Brain microvascular endothelial cell (primary cell): ENCODE measurements at regions not wholly inside any gene's neighbourhood (a gene's known extent, or its start where the extent isn't known, plus 50 kb on each side); places are given as distances from the start of the nearest gene placed in this dataset.

Experiments
- DNase-seq: peaks from one replicate; pipeline ENCODE4 v3.0.0-alpha.2; 2020
- H3K27ac ChIP-seq: fragments of 250-450 bp; sonication (Bioruptor Pico); 2 replicates; pipeline ENCODE4 v1.5.1; 2020; ENCODE audit warnings: mild to moderate bottlenecking, moderate library complexity
- H3K27me3 ChIP-seq: fragments of 250-450 bp; sonication (Bioruptor Pico); replicated peaks from 2 replicates; pipeline ENCODE4 v1.5.1; 2020; ENCODE audit warnings: mild to moderate bottlenecking
- H3K36me3 ChIP-seq: fragments of 250-450 bp; sonication (Bioruptor Pico); replicated peaks from 2 replicates; pipeline ENCODE4 v1.5.1; 2020; ENCODE audit warnings: mild to moderate bottlenecking
- H3K4me3 ChIP-seq: 2 replicates; pipeline ENCODE4 v1.5.1; 2011; ENCODE audit warnings: low read depth, mild to moderate bottlenecking, control low read depth, low read length, moderate library complexity
- CTCF ChIP-seq: IDR thresholded peaks from 2 replicates; pipeline ENCODE4 v1.5.1; 2011; ENCODE audit warnings: low read depth, mild to moderate bottlenecking, moderate library complexity, low read length, control low read depth, inconsistent platforms; ENCODE audit errors: missing control alignments
- in situ Hi-C: cut with HindIII; loops from 2 replicates; pipeline ENCODE4 v1.10.0; 2017; ENCODE audit warnings: low sequenced_read_pairs, low pct_ligation_motif_present

GRCh38 chrX:39830414-39830813 lies 267.3 kb downstream of the BCOR start:
- in situ Hi-C loops, result no loop called here

GRCh38 chrX:39832211-39832610 lies 265.5 kb downstream of the BCOR start:
- Histone ChIP-seq H3K36me3 (no peaks in the 10 kb centered on the region), H3K27ac (no peak overlapping the region), H3K27me3 (no peaks in the 10 kb centered on the region), H3K4me3 (no peak overlapping the region)
- in situ Hi-C loops, result no loop called here
- TF ChIP-seq CTCF, result no peak
- no peak for DNase-seq

More at GRCh38 chrX:39830414-39830813, 267.3 kb downstream of the BCOR start:
- TF ChIP-seq CTCF, result no peak
- Histone ChIP-seq H3K27me3 (no peaks in the 10 kb centered on the region), H3K4me3 (no peak overlapping the region), H3K27ac (no peak overlapping the region), H3K36me3 (no peaks in the 10 kb centered on the region)
- DNase-seq, result no peak

GRCh38 chrX:39834600-39834999 lies 263.2 kb downstream of the BCOR start:
- no peak for TF ChIP-seq CTCF
- in situ Hi-C loops, result no loop called here
- Histone ChIP-seq H3K27me3 (no peaks in the 10 kb centered on the region), H3K27ac (no peak overlapping the region), H3K4me3 (no peak overlapping the region), H3K36me3 (no peaks in the 10 kb centered on the region)
- no peak for DNase-seq

GRCh38 chrX:39835241-39835640 lies 262.5 kb downstream of the BCOR start:
- in situ Hi-C loops, result no loop called here
- TF ChIP-seq CTCF, result no peak

GRCh38 chrX:39835776-39836175 lies 262.0 kb downstream of the BCOR start:
- no peak for DNase-seq
- no peak for TF ChIP-seq CTCF
- in situ Hi-C loops, result no loop called here
- Histone ChIP-seq H3K27ac (no peak overlapping the region), H3K4me3 (no peak overlapping the region), H3K36me3 (no peaks in the 10 kb centered on the region), H3K27me3 (no peaks in the 10 kb centered on the region)

More at GRCh38 chrX:39835241-39835640, 262.5 kb downstream of the BCOR start:
- no peaks in the 10 kb centered on the region for H3K27me3 ChIP-seq
- no peak for DNase-seq
- H3K36me3 ChIP-seq, result no peaks in the 10 kb centered on the region
- H3K4me3 ChIP-seq, result no peak overlapping the region
- H3K27ac ChIP-seq, result no peak overlapping the region

GRCh38 chrX:39836802-39837420 lies 260.8 kb downstream of the BCOR start:
- Histone ChIP-seq H3K27me3 (no peaks in the 10 kb centered on the region), H3K4me3 (no peak overlapping the region), H3K27ac (no peak overlapping the region), H3K36me3 (no peaks in the 10 kb centered on the region)
- in situ Hi-C loops, result no loop called here
- TF ChIP-seq CTCF, result no peak
- DNase-seq, result no peak
